Erythroblast (primary cell): ENCODE measurements at regions not wholly inside any gene's neighbourhood (a gene's known extent, or its start where the extent isn't known, plus 50 kb on each side); places are given as distances from the start of the nearest gene placed in this dataset.

Experiments used
- GATA1 ChIP-seq: IDR thresholded peaks from 2 replicates; pipeline ENCODE4 v1.6.1; 2011; ENCODE audit warnings: low read depth, mild to moderate bottlenecking, control low read depth, low read length, moderate library complexity
- POLR2A ChIP-seq: IDR thresholded peaks from 2 replicates; pipeline ENCODE4 v1.6.1; 2011; ENCODE audit warnings: mild to moderate bottlenecking, low read length

- TF ChIP-seq POLR2A = no peak
- no peak for TF ChIP-seq GATA1
Measured at GRCh38 chr1:82923931-82924330, 1075.0 kb downstream of the TTLL7 start.
